ENCODE measurements at regions not wholly inside any gene's neighbourhood (a gene's known extent, or its start where the extent isn't known, plus 50 kb on each side); places are given as distances from the start of the nearest gene placed in this dataset.

DNA sequence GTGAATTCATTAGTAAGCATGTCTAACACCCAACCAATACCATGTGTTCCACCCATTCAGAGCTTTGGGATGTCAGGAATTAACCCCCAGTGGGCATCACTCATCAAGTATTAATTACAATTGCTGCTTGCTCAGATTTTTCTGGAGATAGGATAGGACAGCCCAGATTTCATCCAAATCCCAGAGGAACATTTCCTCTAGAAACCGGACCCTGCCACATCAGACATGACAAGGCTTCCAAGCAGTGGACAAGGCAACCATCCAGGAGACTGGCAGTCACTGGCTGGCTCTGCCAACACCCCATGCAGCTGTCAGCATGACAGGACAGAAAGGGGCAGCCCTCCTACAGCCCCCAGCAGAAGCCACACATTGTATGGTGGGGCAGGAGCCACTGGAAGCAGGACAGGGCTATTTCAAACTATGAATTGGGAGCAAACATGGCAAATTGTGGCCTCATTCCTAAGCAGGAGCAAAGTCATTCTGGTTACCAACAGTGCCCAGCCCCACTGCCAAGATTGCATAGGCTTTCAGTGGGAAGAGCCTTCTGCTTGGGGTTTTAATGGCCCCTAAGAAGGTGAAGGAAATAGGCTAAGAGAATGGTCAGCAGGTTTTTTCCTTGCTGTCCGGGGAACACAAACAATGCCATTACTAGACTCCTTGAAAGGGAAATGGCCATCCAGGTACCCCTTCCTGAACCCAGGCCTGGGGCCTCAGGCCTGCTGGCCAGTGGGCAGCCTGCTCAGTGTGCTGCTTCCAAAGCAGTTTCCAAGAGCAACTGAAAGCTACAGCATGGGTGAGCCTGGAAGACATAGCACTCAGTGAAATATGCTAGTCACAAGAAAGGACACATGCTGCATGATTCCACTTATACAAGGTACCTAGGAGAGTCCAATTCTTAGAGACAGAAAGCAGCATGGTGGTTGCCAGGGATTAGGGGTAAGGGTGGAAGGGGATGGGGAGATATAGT, 294.7 kb upstream of the SLC30A5 start:
- Mint-ChIP-seq H3K27ac (no peak overlapping the region), H3K27me3 (ENCODE audit: insufficient read depth) (peaks cover 8% of the 10 kb centered on the region), H3K4me1 (no peaks in the 10 kb centered on the region), H3K9me3 (no peaks in the 10 kb centered on the region), H3K36me3 (ENCODE audit: low read depth) (no peaks in the 10 kb centered on the region), H3K4me3 (no peak overlapping the region)
- DNase-seq = no peak
- Histone ChIP-seq H3K36me3 (ENCODE audit: control insufficient read depth, insufficient read depth, low read length) (no peaks in the 10 kb centered on the region), H3K27me3 (ENCODE audit: control insufficient read depth, insufficient read depth, low read length, poor library complexity, severe bottlenecking) (no peaks in the 10 kb centered on the region), H3K4me3 (ENCODE audit: low read length) (no peak overlapping the region), H3K9me3 (ENCODE audit: control insufficient read depth, low read length) (no peaks in the 10 kb centered on the region), H3K4me1 (ENCODE audit: control insufficient read depth, insufficient read depth, low read length) (no peaks in the 10 kb centered on the region), H3K9ac (ENCODE audit: extremely low read depth, low read length, poor library complexity, severe bottlenecking) (no peak overlapping the region), H3K27ac (ENCODE audit: low read depth, low read length) (no peak overlapping the region)
- TF ChIP-seq CTCF (conservative IDR thresholded peaks at IDR 0.05) = no peak
- 92 to 100% methylated on average over 1 to 2 of the region's 2 CpGs for WGBS, 2 experiments (ENCODE audit: insufficient coverage in 1 of 2, insufficient read length in 1 of 2)

DNA sequence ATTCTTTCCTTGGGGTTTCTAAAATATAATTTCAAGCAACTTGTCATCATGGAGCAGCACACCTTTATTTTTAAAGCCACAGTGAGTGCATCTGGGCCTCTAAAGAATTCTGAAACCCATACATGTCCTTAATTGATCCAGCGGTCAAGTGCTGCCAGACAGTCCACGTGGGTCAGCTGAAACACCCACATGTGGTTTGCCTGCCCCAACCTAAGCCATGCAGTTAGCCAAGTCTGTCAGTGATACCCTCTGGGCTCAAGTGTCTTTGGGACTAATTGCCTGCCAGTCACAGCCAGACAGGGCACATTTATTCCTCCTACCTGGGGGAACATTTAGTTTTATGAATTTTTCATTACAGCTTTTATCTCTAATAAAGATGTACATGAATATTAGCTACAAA, 291.4 kb upstream of the SLC30A5 start:
- no peak for TF ChIP-seq CTCF (conservative IDR thresholded peaks at IDR 0.05)
- H3K27ac Mint-ChIP-seq = no peak overlapping the region
- Histone ChIP-seq H3K4me1 (ENCODE audit: control insufficient read depth, insufficient read depth, low read length) (no peaks in the 10 kb centered on the region), H3K27me3 (ENCODE audit: control insufficient read depth, insufficient read depth, low read length, poor library complexity, severe bottlenecking) (no peaks in the 10 kb centered on the region), H3K4me3 (ENCODE audit: low read length) (no peak overlapping the region), H3K9me3 (ENCODE audit: control insufficient read depth, low read length) (no peaks in the 10 kb centered on the region), H3K9ac (ENCODE audit: extremely low read depth, low read length, poor library complexity, severe bottlenecking) (no peak overlapping the region), H3K27ac (ENCODE audit: low read depth, low read length) (no peak overlapping the region), H3K36me3 (ENCODE audit: control insufficient read depth, insufficient read depth, low read length) (no peaks in the 10 kb centered on the region)
- 87 to 100% methylated on average over 2 of the region's 2 CpGs for WGBS, 2 experiments (ENCODE audit: insufficient coverage in 1 of 2, insufficient read length in 1 of 2)
- no peak overlapping the region for H3K4me3 Mint-ChIP-seq
- DNase-seq = no peak
- no peaks in the 10 kb centered on the region for H3K4me1 Mint-ChIP-seq
- H3K9me3 Mint-ChIP-seq = no peaks in the 10 kb centered on the region
- no peaks in the 10 kb centered on the region for H3K36me3 Mint-ChIP-seq (ENCODE audit: low read depth)
- H3K27me3 Mint-ChIP-seq (ENCODE audit: insufficient read depth) = no peaks in the 10 kb centered on the region

DNA sequence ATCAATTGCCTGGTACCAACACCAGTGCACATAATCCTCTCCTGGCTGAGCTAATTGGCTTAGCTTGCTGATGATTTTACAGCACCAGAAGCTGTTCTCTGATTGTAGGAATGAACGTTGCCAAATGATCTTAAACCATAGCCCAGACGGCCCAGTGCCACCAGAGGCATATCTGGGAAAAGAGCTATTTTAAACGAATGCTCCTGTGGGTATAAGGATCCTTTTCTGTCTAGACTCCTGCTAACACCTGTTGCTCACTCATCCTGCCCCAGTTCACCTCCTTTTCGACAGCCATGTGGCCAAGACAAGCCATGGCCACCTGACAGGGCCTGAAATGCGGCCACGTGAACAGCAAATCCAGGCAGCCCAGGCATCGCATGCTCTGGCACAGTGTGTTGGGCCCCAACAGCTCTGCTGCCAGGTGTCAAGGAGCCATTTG, 289.9 kb upstream of the SLC30A5 start:
- H3K9me3 ChIP-seq (ENCODE audit: control insufficient read depth, low read length) = no peaks in the 10 kb centered on the region
- H3K36me3 ChIP-seq (ENCODE audit: control insufficient read depth, insufficient read depth, low read length) = no peaks in the 10 kb centered on the region
- no peaks in the 10 kb centered on the region for H3K4me1 Mint-ChIP-seq
- H3K4me3 ChIP-seq (ENCODE audit: low read length) = no peak overlapping the region
- H3K27ac Mint-ChIP-seq = no peak overlapping the region
- H3K4me3 Mint-ChIP-seq = no peak overlapping the region
- WGBS, 2 experiments (ENCODE audit: insufficient coverage in 1 of 2, insufficient read length in 1 of 2) = 93 to 96% methylated on average over 5 to 7 of the region's 7 CpGs
- H3K9me3 Mint-ChIP-seq = no peaks in the 10 kb centered on the region
- H3K4me1 ChIP-seq (ENCODE audit: control insufficient read depth, insufficient read depth, low read length) = no peaks in the 10 kb centered on the region
- no peak for DNase-seq
- no peaks in the 10 kb centered on the region for H3K27me3 Mint-ChIP-seq (ENCODE audit: insufficient read depth)
- no peak overlapping the region for H3K27ac ChIP-seq (ENCODE audit: low read depth, low read length)
- TF ChIP-seq CTCF (conservative IDR thresholded peaks at IDR 0.05) = no peak
- H3K27me3 ChIP-seq (ENCODE audit: control insufficient read depth, insufficient read depth, low read length, poor library complexity, severe bottlenecking) = no peaks in the 10 kb centered on the region
- H3K9ac ChIP-seq (ENCODE audit: extremely low read depth, low read length, poor library complexity, severe bottlenecking) = no peak overlapping the region
- no peaks in the 10 kb centered on the region for H3K36me3 Mint-ChIP-seq (ENCODE audit: low read depth)
